ENCODE measurements at regions not wholly inside any gene's neighbourhood (a gene's known extent, or its start where the extent isn't known, plus 50 kb on each side); places are given as distances from the start of the nearest gene placed in this dataset.

- intact Hi-C loops (cut with micrococcal nuclease): no loop called here
- Mint-ChIP-seq H3K27ac (ENCODE audit: low read depth, unreplicated experiment) (no peak overlapping the region), H3K27me3 (ENCODE audit: insufficient read depth, unreplicated experiment) (peaks cover 18% of the 10 kb centered on the region), H3K36me3 (ENCODE audit: insufficient read depth, unreplicated experiment) (no peaks in the 10 kb centered on the region), H3K4me1 (ENCODE audit: insufficient read depth, unreplicated experiment) (no peaks in the 10 kb centered on the region), H3K4me3 (ENCODE audit: unreplicated experiment) (no peak overlapping the region), H3K9me3 (ENCODE audit: unreplicated experiment) (no peaks in the 10 kb centered on the region)
- no peak for TF ChIP-seq CTCF (IDR thresholded peaks at IDR 0.05; ENCODE audit: unreplicated experiment)
- DNase-seq (ENCODE audit: unreplicated experiment): no peak
- POLR2A ChIA-PET: interaction anchor here (0.7 kb wide), 1 partner anchor 38 kb away, joined by 3 read pairs; no protein-coding TSS in a partner anchor
- CTCF ChIA-PET: interaction anchor here (0.9 to 1.4 kb wide), 2 partner anchors 23 to 393 kb away, joined by 3 to 5 read pairs; no protein-coding TSS in a partner anchor
- no TSS peak for BruUV-seq (replicated peaks)
Measured at GRCh38 chr5:175343308-175343707, 100.7 kb downstream of the DRD1 start.

GRCh38 chr5:175340180-175340579, 103.8 kb downstream of the DRD1 start:
- no peak for TF ChIP-seq CTCF (IDR thresholded peaks at IDR 0.05; ENCODE audit: unreplicated experiment)
- H3K27me3 Mint-ChIP-seq (ENCODE audit: insufficient read depth, unreplicated experiment): peaks cover 29% of the 10 kb centered on the region
- no peaks in the 10 kb centered on the region for H3K36me3 Mint-ChIP-seq (ENCODE audit: insufficient read depth, unreplicated experiment)
- no TSS peak for BruUV-seq (replicated peaks)
- H3K9me3 Mint-ChIP-seq (ENCODE audit: unreplicated experiment): no peaks in the 10 kb centered on the region
- DNase-seq (ENCODE audit: unreplicated experiment): no peak
- POLR2A ChIA-PET: interaction anchor here (0.7 kb wide), 1 partner anchor 521 kb away, joined by 3 read pairs; no protein-coding TSS in a partner anchor
- no peak overlapping the region for H3K27ac Mint-ChIP-seq (ENCODE audit: low read depth, unreplicated experiment)
- H3K4me3 Mint-ChIP-seq (ENCODE audit: unreplicated experiment): no peak overlapping the region
- CTCF ChIA-PET: no interaction called here
- H3K4me1 Mint-ChIP-seq (ENCODE audit: insufficient read depth, unreplicated experiment): no peaks in the 10 kb centered on the region
- intact Hi-C loops (cut with micrococcal nuclease): no loop called here

- no peak for DNase-seq (ENCODE audit: unreplicated experiment)
- Mint-ChIP-seq H3K27me3 (ENCODE audit: insufficient read depth, unreplicated experiment) (peaks cover 29% of the 10 kb centered on the region), H3K4me3 (ENCODE audit: unreplicated experiment) (no peak overlapping the region), H3K36me3 (ENCODE audit: insufficient read depth, unreplicated experiment) (no peaks in the 10 kb centered on the region), H3K4me1 (ENCODE audit: insufficient read depth, unreplicated experiment) (no peaks in the 10 kb centered on the region), H3K9me3 (ENCODE audit: unreplicated experiment) (no peaks in the 10 kb centered on the region), H3K27ac (ENCODE audit: low read depth, unreplicated experiment) (no peak overlapping the region)
- intact Hi-C loops (cut with micrococcal nuclease): no loop called here
- BruUV-seq (replicated peaks): no TSS peak
- POLR2A ChIA-PET: no interaction called here
- CTCF ChIA-PET: no interaction called here
- TF ChIP-seq CTCF (IDR thresholded peaks at IDR 0.05; ENCODE audit: unreplicated experiment): no peak
Measured at GRCh38 chr5:175337680-175338079, 106.3 kb downstream of the DRD1 start.

- no peak for DNase-seq (ENCODE audit: unreplicated experiment)
- H3K9me3 Mint-ChIP-seq (ENCODE audit: unreplicated experiment): no peaks in the 10 kb centered on the region
Measured at GRCh38 chr5:175336781-175337180, 107.2 kb downstream of the DRD1 start.

More at GRCh38 chr5:175336781-175337180, 107.2 kb downstream of the DRD1 start:
- Mint-ChIP-seq H3K27ac (ENCODE audit: low read depth, unreplicated experiment) (no peak overlapping the region), H3K4me1 (ENCODE audit: insufficient read depth, unreplicated experiment) (no peaks in the 10 kb centered on the region), H3K27me3 (ENCODE audit: insufficient read depth, unreplicated experiment) (peaks cover 29% of the 10 kb centered on the region), H3K4me3 (ENCODE audit: unreplicated experiment) (no peak overlapping the region), H3K36me3 (ENCODE audit: insufficient read depth, unreplicated experiment) (no peaks in the 10 kb centered on the region)
- no peak for TF ChIP-seq CTCF (IDR thresholded peaks at IDR 0.05; ENCODE audit: unreplicated experiment)
- intact Hi-C loops (cut with micrococcal nuclease): no loop called here
- ChIA-PET CTCF (no interaction called here), POLR2A (no interaction called here)
- BruUV-seq (replicated peaks): no TSS peak

Measured in MCF 10A (cell line).